Activated CD4-positive, alpha-beta T cell treated with anti-CD3 and anti-CD28 coated beads, Interleukin-2, Interleukin-4, amounts not matched to agents 100 ng/mL and 50 ng/mL, durations not matched to agents 16 hours and 8 hours (primary cell): ENCODE measurements at regions not wholly inside any gene's neighbourhood (a gene's known extent, or its start where the extent isn't known, plus 50 kb on each side); places are given as distances from the start of the nearest gene placed in this dataset.
"Not testable (repeated sequence)": the region's sequence is repeated elsewhere in the genome, so short reads cannot be mapped to it uniquely, and the experiment has no call there.

Experiments used
- DNase-seq: peaks from one replicate; pipeline ENCODE4 v3.0.0-alpha.2; 2020; ENCODE audit warnings: low spot score

DNA sequence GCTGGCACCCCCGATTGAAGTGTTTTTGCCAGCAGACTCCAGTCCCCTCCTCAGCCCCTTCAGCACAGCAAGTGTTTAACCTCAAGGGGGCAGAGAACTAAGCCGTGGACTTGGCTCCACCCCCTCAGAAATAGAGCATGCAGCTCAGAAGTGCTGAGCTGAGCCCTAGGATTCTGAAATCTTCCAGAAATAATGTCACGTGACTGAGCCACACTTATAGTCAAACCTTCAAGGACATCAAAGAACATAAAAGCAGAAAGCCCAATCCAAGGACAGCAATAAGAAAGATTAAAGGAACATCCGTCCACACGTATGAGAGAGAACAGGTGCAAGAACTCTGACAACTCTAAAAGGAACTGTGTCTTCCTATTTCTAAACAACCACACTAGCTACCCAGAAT lies 317.7 kb upstream of the LRFN5 start:
- DNase-seq: no peak

DNA sequence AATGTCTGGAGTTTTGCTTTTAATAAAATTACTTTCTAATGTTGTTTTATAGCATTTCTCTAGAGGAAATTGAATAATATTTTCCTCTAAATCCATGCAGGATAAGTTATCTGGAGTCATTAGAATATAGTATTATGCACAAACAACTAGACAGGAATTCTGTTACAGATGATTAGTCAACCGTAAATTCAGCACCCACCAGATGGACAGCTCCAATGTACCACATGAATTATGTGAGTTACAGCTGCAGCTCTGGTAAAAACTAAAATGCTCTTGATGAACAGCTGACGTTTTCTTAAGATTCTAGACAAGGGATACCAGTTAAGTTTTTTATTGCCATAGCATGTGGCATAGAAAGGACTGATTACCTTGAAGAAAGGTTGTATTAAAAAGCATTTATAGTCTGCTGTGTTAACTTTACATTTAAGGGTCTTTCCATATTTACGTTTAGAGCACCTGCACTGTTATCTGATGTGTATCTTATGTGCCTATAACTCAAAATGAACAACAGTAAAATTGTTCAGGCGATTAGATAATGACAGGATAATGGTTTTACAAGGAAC lies 321.4 kb upstream of the LRFN5 start:
- no peak for DNase-seq

DNA sequence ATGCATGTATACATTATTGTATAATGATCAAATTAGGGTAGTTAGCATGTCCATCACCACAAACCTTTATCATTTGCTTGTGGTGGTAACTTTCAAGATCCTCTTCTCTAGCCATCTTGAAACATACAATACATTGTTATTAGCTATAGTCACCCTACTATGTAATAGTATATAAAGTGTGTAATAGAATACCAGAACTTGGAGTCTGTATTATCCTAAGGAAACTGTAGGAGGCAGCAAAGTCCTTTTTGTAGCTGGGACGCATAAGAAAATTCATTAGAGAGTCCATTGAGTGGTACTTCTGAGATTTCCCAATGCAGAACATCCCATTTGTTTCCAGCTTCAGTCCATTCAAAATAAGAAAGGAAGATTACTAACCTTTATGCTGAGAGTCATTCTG lies 325.9 kb upstream of the LRFN5 start:
- DNase-seq: no peak

- DNase-seq: no peak
Measured at GRCh38 chr14:41277450-41277849, 329.2 kb upstream of the LRFN5 start.

DNA sequence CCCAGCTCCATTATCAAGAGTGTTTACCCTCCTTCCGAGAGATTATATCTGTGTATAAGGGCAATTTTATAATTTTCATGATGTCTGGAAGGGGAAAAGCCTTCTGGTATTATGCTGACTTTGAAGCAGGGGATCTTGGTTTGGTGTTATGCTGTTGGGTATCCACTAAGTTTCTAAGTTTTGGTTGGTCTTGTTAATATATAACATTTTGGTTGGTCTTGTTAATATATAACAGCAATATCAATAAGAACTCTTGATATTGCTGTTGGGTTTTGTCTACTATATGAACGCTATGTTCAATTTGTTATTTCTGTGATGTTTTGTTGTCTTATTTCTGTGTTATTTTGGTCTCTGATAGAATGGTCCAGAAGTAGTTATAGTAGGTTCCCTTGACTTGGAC lies 349.2 kb upstream of the LRFN5 start:
- DNase-seq: no peak

DNA sequence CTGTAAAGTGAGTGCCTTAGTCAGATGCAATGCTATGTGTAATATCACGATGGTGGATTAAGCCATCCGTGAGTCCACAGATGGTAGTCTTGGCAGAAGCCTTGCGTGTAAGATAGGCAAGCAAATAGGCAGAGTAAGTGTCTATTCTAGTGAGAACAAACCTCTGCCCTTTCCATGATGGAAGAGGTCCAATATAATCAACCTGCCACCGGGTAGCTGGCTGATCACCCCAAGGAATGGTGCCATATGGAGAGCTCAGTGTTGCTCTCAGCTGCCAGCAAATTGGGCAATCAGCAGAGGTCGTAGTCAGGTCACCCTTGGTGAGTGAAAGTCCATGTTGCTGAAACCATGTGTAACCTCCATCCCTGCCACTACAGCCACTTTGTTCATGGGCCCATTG lies 371.2 kb upstream of the LRFN5 start:
- no peak for DNase-seq

- DNase-seq: no peak
Measured at GRCh38 chr14:41230683-41231082, 376.0 kb upstream of the LRFN5 start.

DNA sequence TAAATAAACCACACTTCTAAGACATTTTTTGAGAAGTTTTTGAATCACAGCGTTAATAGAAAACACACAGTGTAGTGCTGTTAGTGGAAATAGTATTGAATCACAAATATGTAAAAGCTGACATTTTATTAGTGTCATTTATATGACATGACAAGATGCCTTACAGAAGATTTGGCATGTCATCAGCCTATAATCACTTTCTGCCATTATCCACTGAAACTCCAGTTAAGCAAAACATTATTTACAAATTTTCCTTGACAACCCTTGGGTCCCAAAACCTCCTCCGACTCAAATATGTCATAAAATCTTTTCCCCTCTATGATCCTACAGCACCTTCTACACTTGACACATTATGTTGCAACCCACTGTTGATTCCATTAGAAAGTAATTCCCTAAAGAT lies 376.9 kb upstream of the LRFN5 start:
- no peak for DNase-seq

DNA sequence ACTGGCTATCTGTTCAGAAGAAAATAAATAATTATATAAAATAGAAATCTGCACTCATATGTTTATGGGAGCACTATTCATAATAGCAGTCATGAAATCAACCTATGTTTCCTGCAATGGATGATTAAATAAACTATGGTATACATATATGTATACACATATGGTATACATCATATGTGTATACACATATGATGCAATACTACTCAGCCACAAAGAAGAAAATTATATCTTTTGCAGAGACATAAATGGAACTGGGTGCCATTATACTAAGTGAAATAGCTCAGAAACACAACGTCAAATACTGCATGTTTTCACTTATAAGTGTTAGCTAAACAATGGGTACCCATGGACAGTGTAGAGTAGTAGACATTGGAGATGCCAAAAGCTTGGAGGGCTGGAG lies 381.2 kb upstream of the LRFN5 start:
- DNase-seq: no peak

DNA sequence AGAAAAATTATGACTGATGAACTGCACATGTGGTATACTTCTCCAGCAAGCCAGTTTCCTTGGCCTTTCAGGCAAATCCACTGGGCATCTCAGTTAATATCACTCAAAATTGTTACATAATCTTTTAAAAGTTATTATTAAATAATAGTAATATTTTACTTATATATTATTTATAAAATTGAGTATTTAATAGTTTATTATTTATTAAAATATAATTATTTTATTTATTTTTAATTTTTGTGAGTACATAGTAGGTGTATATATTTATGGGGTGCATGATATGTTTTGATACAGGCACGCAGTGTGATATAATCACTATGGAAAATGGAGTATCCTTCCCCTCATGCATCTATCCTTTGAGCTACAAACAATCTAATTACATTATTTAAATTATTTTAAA lies 384.1 kb upstream of the LRFN5 start:
- DNase-seq: no peak

DNA sequence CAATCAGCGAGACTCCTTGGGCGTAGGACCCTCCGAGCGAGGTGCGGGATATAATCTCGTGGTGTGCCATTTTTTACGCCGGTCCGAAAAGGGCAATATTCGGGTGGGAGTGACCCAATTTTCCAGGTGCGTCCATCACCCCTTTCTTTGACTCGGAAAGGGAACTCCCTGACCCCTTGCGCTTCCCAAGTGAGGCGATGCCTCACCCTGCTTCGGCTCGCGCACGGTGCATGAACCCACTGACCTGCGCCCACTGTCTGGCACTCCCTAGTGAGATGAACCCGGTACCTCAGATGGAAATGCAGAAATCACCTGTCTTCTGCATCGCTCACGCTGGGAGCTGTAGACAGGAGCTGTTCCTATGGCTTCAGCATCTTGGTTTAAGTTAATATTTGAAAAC lies 391.7 kb upstream of the LRFN5 start:
- not testable (repeated sequence) for DNase-seq

GRCh38 chr14:41201696-41202095 lies 405.0 kb upstream of the LRFN5 start:
- DNase-seq: no peak

- no peak for DNase-seq
Measured at GRCh38 chr14:41187868-41188267, 418.8 kb upstream of the LRFN5 start.

GRCh38 chr14:41171045-41171444 lies 435.6 kb upstream of the LRFN5 start:
- no peak for DNase-seq

DNA sequence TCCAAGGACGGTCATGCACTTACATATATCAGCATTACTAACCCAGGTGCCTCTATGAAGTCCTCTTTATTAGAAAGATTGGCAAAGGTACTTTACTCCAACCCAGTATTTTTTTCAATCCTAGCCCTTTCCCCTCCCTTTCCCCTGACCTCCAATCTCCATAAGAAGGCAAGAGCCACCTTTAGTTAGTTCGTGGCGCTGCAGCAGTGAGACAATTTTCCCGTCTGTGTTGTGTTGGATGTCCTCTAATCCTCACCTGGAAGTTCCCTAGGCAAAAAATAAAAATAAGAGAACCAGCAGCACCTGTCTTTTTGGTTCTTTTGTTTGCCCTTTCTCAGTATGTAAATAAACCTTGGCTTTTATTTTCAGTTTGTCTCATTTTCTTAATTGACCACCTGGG lies 439.6 kb upstream of the LRFN5 start:
- no peak for DNase-seq

GRCh38 chr14:41154143-41154807 lies 452.4 kb upstream of the LRFN5 start:
- no peak for DNase-seq

DNA sequence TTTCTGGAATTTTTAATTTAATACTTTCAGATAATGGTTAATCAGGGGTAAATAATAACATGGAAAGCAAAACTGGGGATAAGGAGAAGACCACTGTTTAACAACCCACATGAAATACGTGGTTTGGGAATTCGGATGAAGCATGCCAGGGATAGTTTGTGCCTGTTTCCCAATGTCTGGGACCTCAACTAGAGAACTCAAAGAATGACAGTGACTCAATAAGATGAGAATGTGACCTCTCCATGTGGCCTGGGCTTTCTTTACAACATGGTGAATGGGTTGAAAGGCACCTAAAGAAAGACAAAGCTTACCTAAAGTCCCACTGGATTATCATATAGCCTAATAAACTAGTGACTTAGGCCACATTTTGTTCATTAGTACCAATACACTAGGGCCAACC lies 460.3 kb upstream of the LRFN5 start:
- DNase-seq: no peak

DNA sequence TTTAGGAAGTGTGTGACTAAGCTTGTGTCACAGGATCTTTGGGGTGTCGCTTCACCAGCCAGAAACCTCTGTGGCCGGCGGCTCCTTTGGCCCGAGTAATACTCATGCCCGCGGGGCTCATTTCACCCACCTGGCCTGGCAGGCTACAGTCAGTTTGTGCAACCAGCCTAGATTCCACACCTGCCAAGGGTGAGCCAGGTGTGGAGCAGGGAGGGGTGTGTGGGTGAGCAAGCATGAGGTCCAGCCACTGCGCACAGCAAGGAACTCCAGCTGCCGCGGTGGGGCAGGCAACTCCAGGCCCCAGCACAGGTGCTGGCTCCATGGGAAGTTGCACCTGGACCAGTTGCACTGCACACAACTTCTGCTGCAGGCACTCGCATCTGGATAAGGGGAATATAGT lies 462.3 kb upstream of the LRFN5 start:
- DNase-seq: no peak

GRCh38 chr14:41137741-41138140 lies 468.9 kb upstream of the LRFN5 start:
- DNase-seq: no peak

DNA sequence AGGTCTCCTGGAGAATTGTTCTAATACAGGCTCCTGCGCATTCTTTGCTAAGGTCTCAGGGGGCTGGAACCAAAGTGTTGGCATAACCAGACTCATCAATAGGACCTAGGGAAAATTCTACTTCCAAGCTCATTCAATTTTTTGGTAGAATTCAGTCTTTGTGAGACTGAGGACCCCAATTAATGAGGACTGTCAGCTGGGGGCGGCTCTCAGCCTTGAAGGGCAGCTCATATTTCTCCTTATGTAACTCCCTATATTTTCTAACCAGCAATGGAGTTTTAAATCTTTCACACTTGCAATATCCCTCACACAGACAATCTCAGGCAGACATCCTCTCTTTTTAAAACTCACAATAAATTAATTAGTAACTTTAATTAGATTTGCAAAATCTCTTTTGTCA lies 476.4 kb upstream of the LRFN5 start:
- no peak for DNase-seq

DNA sequence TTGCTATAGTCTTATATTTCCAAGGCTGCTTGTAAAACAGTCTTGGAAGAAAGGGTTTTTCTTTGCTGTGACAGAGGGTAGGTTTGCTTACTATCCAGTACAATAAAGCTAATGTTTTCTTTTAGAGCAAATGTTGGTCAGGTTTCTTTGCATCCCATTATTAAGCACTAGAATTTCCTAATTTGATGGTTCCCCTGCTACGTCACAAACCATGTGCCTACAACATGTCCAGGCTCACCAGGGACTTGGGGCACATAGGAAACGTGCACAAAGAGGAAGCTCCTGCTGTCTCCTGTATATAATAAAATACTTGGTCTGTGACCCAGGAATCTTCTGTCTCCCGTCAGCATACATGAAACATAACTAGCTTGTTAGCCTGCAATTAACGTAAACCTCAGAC lies 486.3 kb upstream of the LRFN5 start:
- DNase-seq: no peak

- no peak for DNase-seq
Measured at GRCh38 chr14:41096131-41096530, 510.5 kb upstream of the LRFN5 start.

- no peak for DNase-seq
Measured at GRCh38 chr14:41087056-41087455, 519.6 kb upstream of the LRFN5 start.

GRCh38 chr14:41073544-41073943 lies 533.1 kb upstream of the LRFN5 start:
- no peak for DNase-seq
